ENCODE measurements at regions not wholly inside any gene's neighbourhood (a gene's known extent, or its start where the extent isn't known, plus 50 kb on each side); places are given as distances from the start of the nearest gene placed in this dataset.

GRCh38 chr11:94697156-94697555 is 71.0 kb upstream of the AMOTL1 start:
- no peak overlapping the region for H3K4me3 ChIP-seq (ENCODE audit: low read depth in 1 of 3, low read length in 3 of 3)
- DNase-seq (ENCODE audit: low spot score), result no peak
- no peak overlapping the region for H3K27ac ChIP-seq (ENCODE audit: low read depth in 1 of 2, low read length in 2 of 2)
- TF ChIP-seq GABPA (IDR thresholded peaks at IDR 0.05 in 1 of 2, conservative IDR thresholded peaks at IDR 0.05 in 1 of 2) (no peak), JUND (IDR thresholded peaks at IDR 0.05) (no peak), ZBTB33 (IDR thresholded peaks at IDR 0.05) (no peak), RXRA (IDR thresholded peaks at IDR 0.05) (no peak), SP1 (IDR thresholded peaks at IDR 0.05) (no peak), YY1 (IDR thresholded peaks at IDR 0.05) (no peak), HNF4A (conservative IDR thresholded peaks at IDR 0.05) (no peak), NR2F2 (IDR thresholded peaks at IDR 0.05) (no peak), ATF3 (IDR thresholded peaks at IDR 0.05) (no peak), FOXA2 (IDR thresholded peaks at IDR 0.05) (no peak), EGR1 (IDR thresholded peaks at IDR 0.05; ENCODE audit: low read depth in 2 of 2) (no peak), REST (IDR thresholded peaks at IDR 0.05) (no peak)
- H3K9me3 ChIP-seq (ENCODE audit: control insufficient read depth in 4 of 4, low read length in 3 of 4), result no peaks in the 10 kb centered on the region
- H3K27me3 ChIP-seq (ENCODE audit: control insufficient read depth in 4 of 4, insufficient read depth in 4 of 4, low read length in 3 of 4), result no peaks in the 10 kb centered on the region
- no peaks in the 10 kb centered on the region for H3K36me3 ChIP-seq (ENCODE audit: control insufficient read depth in 4 of 4, insufficient read depth in 3 of 4, low read depth in 1 of 4, low read length in 3 of 4)
- H3K9ac ChIP-seq (ENCODE audit: low read depth in 1 of 2, low read length in 2 of 2), result no peak overlapping the region
- no peaks in the 10 kb centered on the region for H3K4me1 ChIP-seq (ENCODE audit: control insufficient read depth in 4 of 4, insufficient read depth in 4 of 4, low read length in 3 of 4)

GRCh38 chr11:94700622-94701021 is 67.5 kb upstream of the AMOTL1 start:
- no peak for TF ChIP-seq SP1 (IDR thresholded peaks at IDR 0.05)
- no peak for TF ChIP-seq TAF1 (conservative IDR thresholded peaks at IDR 0.05)
- TF ChIP-seq REST (IDR thresholded peaks at IDR 0.05), result no peak
- no peak for TF ChIP-seq CTCF (IDR thresholded peaks at IDR 0.05; ENCODE audit: low read depth, low read length, missing input control)
- TF ChIP-seq FOXA2 (IDR thresholded peaks at IDR 0.05), result no peak
- 52% methylated on average over 1 of the region's 1 CpG for WGBS
- Histone ChIP-seq H3K4me1 (ENCODE audit: control insufficient read depth in 4 of 4, insufficient read depth in 4 of 4, low read length in 3 of 4) (no peaks in the 10 kb centered on the region), H3K4me3 (ENCODE audit: low read depth in 1 of 3, low read length in 3 of 3) (no peak overlapping the region), H3K27ac (ENCODE audit: low read depth in 1 of 2, low read length in 2 of 2) (no peak overlapping the region), H3K9me3 (ENCODE audit: control insufficient read depth in 4 of 4, low read length in 3 of 4) (no peaks in the 10 kb centered on the region), H3K36me3 (ENCODE audit: control insufficient read depth in 4 of 4, insufficient read depth in 3 of 4, low read depth in 1 of 4, low read length in 3 of 4) (no peaks in the 10 kb centered on the region), H3K9ac (ENCODE audit: low read depth in 1 of 2, low read length in 2 of 2) (no peak overlapping the region), H3K27me3 (ENCODE audit: control insufficient read depth in 4 of 4, insufficient read depth in 4 of 4, low read length in 3 of 4) (no peaks in the 10 kb centered on the region)
- DNase-seq (ENCODE audit: low spot score), result no peak
